Kidney (tissue), 13 donors: ENCODE measurements at regions not wholly inside any gene's neighbourhood (a gene's known extent, or its start where the extent isn't known, plus 50 kb on each side); places are given as distances from the start of the nearest gene placed in this dataset.

ENCODE experiments used
- DNase-seq, 5 donors: peaks; one replicate each; pipeline ENCODE4 v3.0.0-alpha.2; 2013 to 2020
- FAIRE-seq: peaks from 2 replicates; lab custom pipeline; 2012; peaks lifted over from hg19 to GRCh38; lab: Jason Lieb, UNC
- H3K27ac ChIP-seq, 2 donors: one replicate each; pipeline ENCODE4 v1.7.0; 2013; ENCODE audit warnings: low read depth in 2 of 2, low read length in 2 of 2, inconsistent platforms in 1 of 2
- H3K27me3 ChIP-seq: one replicate; pipeline ENCODE4 v1.7.1; 2013; ENCODE audit warnings: low read length, inconsistent platforms; ENCODE audit not compliant: control insufficient read depth, insufficient read depth
- H3K36me3 ChIP-seq, 3 donors: one replicate each; pipeline versions ENCODE4 v1.7.0 to v1.7.1; 2013; ENCODE audit warnings: low read length in 3 of 3, control low read depth in 1 of 3, inconsistent platforms in 1 of 3; ENCODE audit not compliant: insufficient read depth in 3 of 3, control insufficient read depth in 2 of 3
- H3K4me1 ChIP-seq, 3 donors: one replicate each; pipeline versions ENCODE4 v1.7.0 to v1.7.1; 2013; ENCODE audit warnings: low read length in 3 of 3, inconsistent platforms in 1 of 3, low read depth in 1 of 3; ENCODE audit not compliant: control insufficient read depth in 2 of 3, insufficient read depth in 2 of 3
- H3K4me3 ChIP-seq, 3 donors: one replicate each; pipeline versions ENCODE4 v1.7.0 to v1.8.1; 2013; ENCODE audit warnings: low read length in 3 of 3, control low read depth in 1 of 3, inconsistent platforms in 1 of 3
- H3K9ac ChIP-seq, 3 donors: one replicate each; pipeline versions ENCODE4 v1.7.0 to v1.7.1; 2013; ENCODE audit warnings: low read length in 3 of 3, control low read depth in 1 of 3, inconsistent platforms in 1 of 3
- H3K9me3 ChIP-seq, 3 donors: one replicate each; pipeline versions ENCODE4 v1.7.0 to v1.7.1; 2013; ENCODE audit warnings: low read length in 3 of 3, control low read depth in 1 of 3, inconsistent platforms in 1 of 3; ENCODE audit not compliant: control insufficient read depth in 2 of 3, insufficient read depth in 1 of 3
- CTCF ChIP-seq: IDR thresholded peaks from 3 replicates; pipeline ENCODE4 v1.5.1; 2012; ENCODE audit warnings: mild to moderate bottlenecking, moderate library complexity, borderline replicate concordance; ENCODE audit not compliant: insufficient read depth; ENCODE audit errors: extremely low read depth
- intact Hi-C: fragments of 100-400 bp; cut with DNase I; formaldehyde crosslinking; loops from one replicate; pipeline ENCODE4 v1.11.1; 2022
- donor health status: control.
- donor health status: control.
- donor health status: control.
- donor health status: control.
- donor health status: control.
- donor health status: DM: yes; HTN: yes; CAD: no.
- donor health status: Normal renal cell carcinoma (clear cell type).

GRCh38 chr13:73351730-73352129 lies 292.9 kb downstream of the KLF5 start:
- TF ChIP-seq CTCF = no peak
- H3K9ac ChIP-seq = no peak overlapping the region
- FAIRE-seq (no peak), DNase-seq (no peak)
- no peak overlapping the region for H3K27ac ChIP-seq
- H3K4me3 ChIP-seq = no peak overlapping the region
- intact Hi-C loops = no loop called here
- no peaks in the 10 kb centered on the region for H3K27me3 ChIP-seq
- H3K4me1 ChIP-seq = no peaks in the 10 kb centered on the region
- no peaks in the 10 kb centered on the region for H3K36me3 ChIP-seq
- no peaks in the 10 kb centered on the region for H3K9me3 ChIP-seq

- FAIRE-seq = no peak
- H3K9me3 ChIP-seq = no peaks in the 10 kb centered on the region
Observed at GRCh38 chr13:73341748-73342147, 282.9 kb downstream of the KLF5 start.

GRCh38 chr13:73340069-73340468 lies 281.3 kb downstream of the KLF5 start:
- Histone ChIP-seq H3K27ac (no peak overlapping the region), H3K9me3 (no peaks in the 10 kb centered on the region), H3K4me1 (no peaks in the 10 kb centered on the region), H3K4me3 (no peak overlapping the region), H3K36me3 (no peaks in the 10 kb centered on the region), H3K9ac (no peak overlapping the region), H3K27me3 (no peaks in the 10 kb centered on the region)
- DNase-seq = no peak
- TF ChIP-seq CTCF = no peak
- FAIRE-seq = no peak
- intact Hi-C loops = no loop called here

More at GRCh38 chr13:73341748-73342147, 282.9 kb downstream of the KLF5 start:
- intact Hi-C loops = no loop called here
- H3K36me3 ChIP-seq = no peaks in the 10 kb centered on the region
- H3K27me3 ChIP-seq = no peaks in the 10 kb centered on the region
- H3K27ac ChIP-seq = no peak overlapping the region
- no peak overlapping the region for H3K9ac ChIP-seq
- DNase-seq = no peak
- no peak overlapping the region for H3K4me3 ChIP-seq
- no peak for TF ChIP-seq CTCF
- no peaks in the 10 kb centered on the region for H3K4me1 ChIP-seq

- no peak overlapping the region for H3K27ac ChIP-seq
- no peak overlapping the region for H3K9ac ChIP-seq
- H3K4me3 ChIP-seq = no peak overlapping the region
- intact Hi-C loops = no loop called here
- no peaks in the 10 kb centered on the region for H3K36me3 ChIP-seq
- TF ChIP-seq CTCF = no peak
- no peak for FAIRE-seq
- no peak for DNase-seq
- no peaks in the 10 kb centered on the region for H3K27me3 ChIP-seq
- H3K4me1 ChIP-seq = no peaks in the 10 kb centered on the region
- H3K9me3 ChIP-seq = no peaks in the 10 kb centered on the region
Observed at GRCh38 chr13:73339086-73339485, 280.3 kb downstream of the KLF5 start.
